ENCODE measurements at regions not wholly inside any gene's neighbourhood (a gene's known extent, or its start where the extent isn't known, plus 50 kb on each side); places are given as distances from the start of the nearest gene placed in this dataset.

GRCh38 chr2:42931146-42931817 is 138.9 kb upstream of the HAAO start:
- no peak for ATAC-seq (ENCODE audit: poor library complexity)
- DNase-seq, result no peak
- intact Hi-C loops (cut with DNase I), result loop anchor here (5.0 kb wide), 1 partner anchor 74 kb away; no protein-coding TSS in a partner anchor

- intact Hi-C loops (cut with DNase I), result loop anchor here (5.0 kb wide), 1 partner anchor 73 kb away; no protein-coding TSS in a partner anchor
- DNase-seq (no peak), ATAC-seq (ENCODE audit: poor library complexity) (no peak)
Measured at GRCh38 chr2:42930025-42930581, 137.7 kb upstream of the HAAO start.

- no peak for DNase-seq
- ATAC-seq (ENCODE audit: poor library complexity), result no peak
- intact Hi-C loops (cut with DNase I), result loop anchor here (5.0 kb wide), 1 partner anchor 72 kb away; no protein-coding TSS in a partner anchor
Measured at GRCh38 chr2:42929546-42930024, 137.2 kb upstream of the HAAO start.

- ATAC-seq (ENCODE audit: poor library complexity), result no peak
- no peak for DNase-seq
- intact Hi-C loops (cut with DNase I), result no loop called here
Measured at GRCh38 chr2:42928692-42929545, 136.5 kb upstream of the HAAO start.

GRCh38 chr2:42928161-42928691 is 135.8 kb upstream of the HAAO start:
- intact Hi-C loops (cut with DNase I), result no loop called here
- ATAC-seq (ENCODE audit: poor library complexity), result no peak
- DNase-seq, result no peak

GRCh38 chr2:42927334-42928160 is 135.2 kb upstream of the HAAO start:
- DNase-seq (peak; percentile 63), ATAC-seq (ENCODE audit: poor library complexity) (peak; percentile 7)
- intact Hi-C loops (cut with DNase I), result no loop called here

- intact Hi-C loops (cut with DNase I), result no loop called here
- ATAC-seq (ENCODE audit: poor library complexity), result no peak
- no peak for DNase-seq
Measured at GRCh38 chr2:42926434-42927333, 134.3 kb upstream of the HAAO start.

- intact Hi-C loops (cut with DNase I), result no loop called here
- peak; percentile 80 for DNase-seq
- peak; percentile 52 for ATAC-seq (ENCODE audit: poor library complexity)
Measured at GRCh38 chr2:42925742-42926433, 133.5 kb upstream of the HAAO start.

GRCh38 chr2:42924418-42924886 is 132.1 kb upstream of the HAAO start:
- ATAC-seq (ENCODE audit: poor library complexity), result no peak
- DNase-seq, result peak; percentile 60
- intact Hi-C loops (cut with DNase I), result no loop called here

GRCh38 chr2:42923580-42924417 is 131.4 kb upstream of the HAAO start:
- intact Hi-C loops (cut with DNase I), result no loop called here
- ATAC-seq (ENCODE audit: poor library complexity), result no peak

GRCh38 chr2:42922790-42923579 is 130.6 kb upstream of the HAAO start:
- ATAC-seq (ENCODE audit: poor library complexity) (peak; percentile 11), DNase-seq (no peak)
- intact Hi-C loops (cut with DNase I), result no loop called here

More at GRCh38 chr2:42923580-42924417, 131.4 kb upstream of the HAAO start:
- DNase-seq, result no peak

- intact Hi-C loops (cut with DNase I), result no loop called here
- DNase-seq (no peak), ATAC-seq (ENCODE audit: poor library complexity) (no peak)
Measured at GRCh38 chr2:42922293-42922692, 129.9 kb upstream of the HAAO start.

GRCh38 chr2:42921721-42922120 is 129.3 kb upstream of the HAAO start:
- intact Hi-C loops (cut with DNase I), result no loop called here
- DNase-seq (no peak), ATAC-seq (ENCODE audit: poor library complexity) (no peak)

GRCh38 chr2:42921147-42921520 is 128.8 kb upstream of the HAAO start:
- no peak for ATAC-seq (ENCODE audit: poor library complexity)
- intact Hi-C loops (cut with DNase I), result no loop called here
- DNase-seq, result no peak

- intact Hi-C loops (cut with DNase I), result no loop called here
- DNase-seq (no peak), ATAC-seq (ENCODE audit: poor library complexity) (no peak)
Measured at GRCh38 chr2:42920446-42921146, 128.2 kb upstream of the HAAO start.

All from Right ventricle myocardium superior (tissue), 1 donor.